Hepatocyte (in vitro differentiated cells): ENCODE measurements at regions not wholly inside any gene's neighbourhood (a gene's known extent, or its start where the extent isn't known, plus 50 kb on each side); places are given as distances from the start of the nearest gene placed in this dataset.

Source experiments
- DNase-seq: peaks from one replicate; pipeline ENCODE4 v3.0.0-alpha.2; 2016; ENCODE audit warnings: low spot score
- H2AFZ ChIP-seq: fragments of 200-600 bp; sonication (generic); 2 replicates; pipeline ENCODE4 v1.6.0; 2016; ENCODE audit warnings: antibody characterized with exemption, mild to moderate bottlenecking
- H3K27ac ChIP-seq: fragments of 200-600 bp; sonication (generic); 2 replicates; pipeline ENCODE4 v1.5.1; 2016; ENCODE audit warnings: mild to moderate bottlenecking
- H3K27me3 ChIP-seq: fragments of 200-600 bp; sonication (generic); 2 replicates; pipeline ENCODE4 v1.6.1; 2016
- H3K36me3 ChIP-seq: fragments of 200-600 bp; sonication (generic); replicated peaks from 2 replicates; pipeline ENCODE4 v1.5.1; 2016; ENCODE audit warnings: low read depth; ENCODE audit not compliant: insufficient read depth
- H3K4me1 ChIP-seq: fragments of 200-600 bp; sonication (generic); 2 replicates; pipeline ENCODE4 v1.5.1; 2016; ENCODE audit warnings: mild to moderate bottlenecking, moderate library complexity; ENCODE audit not compliant: insufficient read depth
- H3K4me2 ChIP-seq: fragments of 200-600 bp; sonication (generic); 2 replicates; pipeline ENCODE4 v1.6.0; 2016
- H3K4me3 ChIP-seq: fragments of 200-600 bp; sonication (generic); 2 replicates; pipeline ENCODE4 v1.5.1; 2016; ENCODE audit warnings: mild to moderate bottlenecking
- H3K79me2 ChIP-seq: fragments of 200-600 bp; sonication (generic); 2 replicates; pipeline ENCODE4 v1.6.0; 2017; ENCODE audit warnings: mild to moderate bottlenecking
- H3K9me2 ChIP-seq: fragments of 200-600 bp; sonication (generic); replicated peaks from 2 replicates; pipeline ENCODE4 v1.6.0; 2017; ENCODE audit warnings: mild to moderate bottlenecking; ENCODE audit not compliant: insufficient read depth
- H3K9me3 ChIP-seq: fragments of 200-600 bp; sonication (generic); 2 replicates; pipeline ENCODE4 v1.5.1; 2016; ENCODE audit warnings: low read depth, mild to moderate bottlenecking
- H4K20me1 ChIP-seq: fragments of 200-600 bp; sonication (generic); 2 replicates; pipeline ENCODE4 v1.6.0; 2016; ENCODE audit warnings: mild to moderate bottlenecking; ENCODE audit not compliant: insufficient read depth, poor library complexity, severe bottlenecking
- EZH2 ChIP-seq: fragments of 200-600 bp; sonication (generic); IDR thresholded peaks from 2 replicates; pipeline ENCODE4 v1.6.1; 2016; ENCODE audit warnings: antibody characterized with exemption, mild to moderate bottlenecking, borderline replicate concordance
- EZH2phosphoT487 ChIP-seq: fragments of 200-600 bp; sonication (generic); IDR thresholded peaks from one replicate; pipeline ENCODE4 v1.6.1; 2018; ENCODE audit warnings: antibody characterized with exemption, mild to moderate bottlenecking, low read depth, moderate library complexity; ENCODE audit not compliant: unreplicated experiment, severe bottlenecking
- WGBS: methylation state at CpG from one replicate; pipeline ENCODE4 v1.1.6; 2016; ENCODE audit warnings: low lambda C conversion rate; ENCODE audit errors: missing lambda C conversion rate; 5-methylcytosine and 5-hydroxymethylcytosine counted together
- TF ChIP-seq, protein P1 (sequence below): fragments of 200-600 bp; sonication (generic); IDR thresholded peaks from 2 replicates; pipeline ENCODE4 v1.5.1; 2016; ENCODE audit warnings: antibody characterized with exemption, mild to moderate bottlenecking; ENCODE audit not compliant: poor library complexity

DNA sequence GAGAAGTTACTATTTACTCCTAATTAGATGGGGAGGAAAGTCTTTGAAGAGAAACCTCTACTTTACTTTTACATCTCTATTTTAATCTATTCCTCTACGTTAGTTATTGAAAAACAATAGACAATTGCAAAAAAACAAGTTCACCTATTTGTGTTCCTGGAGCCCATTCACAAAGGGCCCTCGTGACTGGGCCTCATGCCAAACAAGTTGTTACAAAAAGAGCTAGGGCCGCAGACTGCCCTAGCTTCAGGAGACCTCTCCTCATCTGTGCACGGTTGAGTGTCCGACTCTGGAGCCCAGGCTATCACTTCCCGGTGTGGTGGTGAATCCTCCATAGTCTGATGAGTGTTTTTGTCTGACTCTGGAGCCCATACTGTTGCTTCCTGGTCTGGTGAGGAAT is 190.9 kb downstream of the ZNF486 start:
- Histone ChIP-seq H3K9me2 (no peaks in the 10 kb centered on the region), H3K4me1 (no peaks in the 10 kb centered on the region), H3K4me3 (no peak overlapping the region), H3K27ac (no peak overlapping the region), H3K9me3 (no peaks in the 10 kb centered on the region), H3K36me3 (no peaks in the 10 kb centered on the region), H3K79me2 (no peaks in the 10 kb centered on the region), H3K4me2 (no peak overlapping the region), H2AFZ (no peak overlapping the region), H4K20me1 (no peaks in the 10 kb centered on the region), H3K27me3 (no peaks in the 10 kb centered on the region)
- TF ChIP-seq, protein P1, sequence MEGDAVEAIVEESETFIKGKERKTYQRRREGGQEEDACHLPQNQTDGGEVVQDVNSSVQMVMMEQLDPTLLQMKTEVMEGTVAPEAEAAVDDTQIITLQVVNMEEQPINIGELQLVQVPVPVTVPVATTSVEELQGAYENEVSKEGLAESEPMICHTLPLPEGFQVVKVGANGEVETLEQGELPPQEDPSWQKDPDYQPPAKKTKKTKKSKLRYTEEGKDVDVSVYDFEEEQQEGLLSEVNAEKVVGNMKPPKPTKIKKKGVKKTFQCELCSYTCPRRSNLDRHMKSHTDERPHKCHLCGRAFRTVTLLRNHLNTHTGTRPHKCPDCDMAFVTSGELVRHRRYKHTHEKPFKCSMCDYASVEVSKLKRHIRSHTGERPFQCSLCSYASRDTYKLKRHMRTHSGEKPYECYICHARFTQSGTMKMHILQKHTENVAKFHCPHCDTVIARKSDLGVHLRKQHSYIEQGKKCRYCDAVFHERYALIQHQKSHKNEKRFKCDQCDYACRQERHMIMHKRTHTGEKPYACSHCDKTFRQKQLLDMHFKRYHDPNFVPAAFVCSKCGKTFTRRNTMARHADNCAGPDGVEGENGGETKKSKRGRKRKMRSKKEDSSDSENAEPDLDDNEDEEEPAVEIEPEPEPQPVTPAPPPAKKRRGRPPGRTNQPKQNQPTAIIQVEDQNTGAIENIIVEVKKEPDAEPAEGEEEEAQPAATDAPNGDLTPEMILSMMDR = no peak
- TF ChIP-seq EZH2phosphoT487 (no peak), EZH2 (no peak)
- WGBS = 86% methylated on average over 6 of the region's 6 CpGs
- DNase-seq = no peak

DNA sequence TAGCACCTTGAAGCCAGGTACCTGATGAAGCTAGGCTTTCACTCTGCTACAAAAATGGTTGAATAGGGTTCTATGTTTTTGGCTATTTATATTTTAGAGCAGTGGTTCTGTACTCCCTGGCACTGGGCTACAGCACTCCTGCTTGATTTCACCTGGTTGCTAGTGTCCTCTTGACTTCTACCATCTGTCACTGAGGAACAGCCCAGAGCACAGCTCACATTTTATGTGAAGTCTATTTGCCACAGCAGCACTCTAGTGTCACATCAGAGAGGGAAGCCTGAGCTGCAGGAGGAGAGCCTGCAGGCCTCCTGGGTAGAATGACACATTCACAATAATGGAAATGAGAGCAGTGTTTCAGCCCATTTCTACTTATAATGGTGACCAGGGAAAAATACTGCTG is 184.2 kb downstream of the ZNF486 start:
- Histone ChIP-seq H3K9me3 (no peaks in the 10 kb centered on the region), H3K4me3 (no peak overlapping the region), H3K36me3 (no peaks in the 10 kb centered on the region), H3K4me1 (no peaks in the 10 kb centered on the region), H3K27me3 (no peaks in the 10 kb centered on the region), H4K20me1 (no peaks in the 10 kb centered on the region), H3K9me2 (no peaks in the 10 kb centered on the region), H3K79me2 (no peaks in the 10 kb centered on the region), H3K4me2 (no peak overlapping the region), H2AFZ (no peak overlapping the region), H3K27ac (no peak overlapping the region)
- DNase-seq = no peak
- TF ChIP-seq EZH2 (no peak), EZH2phosphoT487 (no peak)
- TF ChIP-seq, protein P1 = no peak

DNA sequence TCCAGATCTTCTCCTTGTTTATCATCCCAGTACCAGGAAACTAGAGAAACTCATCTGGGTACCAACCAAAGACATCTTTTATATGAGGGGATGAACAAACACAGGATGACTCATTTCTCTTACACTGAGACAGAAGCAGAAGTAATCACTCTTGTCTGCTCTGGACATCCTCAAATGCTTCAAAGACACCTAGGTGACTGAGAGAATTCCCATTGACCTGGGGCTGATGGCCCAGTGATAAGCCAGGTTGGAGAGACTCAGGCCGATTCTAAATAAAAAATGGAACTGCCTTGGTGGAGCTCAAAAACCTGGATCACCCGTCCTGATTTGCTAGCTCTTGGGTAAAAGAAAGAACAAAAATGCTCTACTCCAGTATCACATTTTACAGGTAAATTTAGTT is 182.2 kb downstream of the ZNF486 start:
- 52% methylated on average over 2 of the region's 2 CpGs for WGBS
- Histone ChIP-seq H3K4me1 (no peaks in the 10 kb centered on the region), H3K4me3 (no peak overlapping the region), H2AFZ (no peak overlapping the region), H3K9me3 (no peaks in the 10 kb centered on the region), H3K79me2 (no peaks in the 10 kb centered on the region), H3K9me2 (no peaks in the 10 kb centered on the region), H3K4me2 (no peak overlapping the region), H3K36me3 (no peaks in the 10 kb centered on the region), H4K20me1 (no peaks in the 10 kb centered on the region), H3K27me3 (no peaks in the 10 kb centered on the region), H3K27ac (no peak overlapping the region)
- DNase-seq = no peak
- TF ChIP-seq, protein P1 = no peak
- no peak for TF ChIP-seq EZH2phosphoT487
- no peak for TF ChIP-seq EZH2

DNA sequence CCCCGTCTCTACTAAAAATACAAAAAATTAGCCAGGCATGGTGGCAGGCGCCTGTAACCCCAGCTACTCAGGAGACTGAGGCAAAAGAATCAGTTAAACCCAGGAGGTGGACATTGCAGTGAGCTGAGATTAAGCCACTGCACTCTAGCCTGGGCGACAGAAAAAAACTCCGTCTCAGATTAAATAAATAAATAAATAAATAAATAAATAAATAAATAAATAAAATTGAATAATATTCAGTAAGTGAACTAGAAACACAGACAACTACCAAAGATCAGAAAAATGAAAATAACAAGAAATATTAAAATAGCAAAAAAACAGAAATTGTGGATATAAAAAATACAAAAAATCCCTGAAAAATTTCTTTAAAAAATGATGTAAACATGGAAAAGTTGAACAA is 172.4 kb downstream of the ZNF486 start:
- Histone ChIP-seq H3K4me3 (no peak overlapping the region), H3K27me3 (no peaks in the 10 kb centered on the region), H3K4me2 (no peak overlapping the region), H3K4me1 (no peaks in the 10 kb centered on the region), H3K79me2 (no peaks in the 10 kb centered on the region), H3K27ac (no peak overlapping the region), H2AFZ (no peak overlapping the region), H3K36me3 (no peaks in the 10 kb centered on the region), H4K20me1 (no peaks in the 10 kb centered on the region), H3K9me3 (no peaks in the 10 kb centered on the region), H3K9me2 (no peaks in the 10 kb centered on the region)
- TF ChIP-seq, protein P1 = no peak
- no peak for TF ChIP-seq EZH2phosphoT487
- no peak for TF ChIP-seq EZH2
- DNase-seq = no peak
- 95% methylated on average over 4 of the region's 4 CpGs for WGBS
